ENCODE measurements at regions not wholly inside any gene's neighbourhood (a gene's known extent, or its start where the extent isn't known, plus 50 kb on each side); places are given as distances from the start of the nearest gene placed in this dataset.

DNA sequence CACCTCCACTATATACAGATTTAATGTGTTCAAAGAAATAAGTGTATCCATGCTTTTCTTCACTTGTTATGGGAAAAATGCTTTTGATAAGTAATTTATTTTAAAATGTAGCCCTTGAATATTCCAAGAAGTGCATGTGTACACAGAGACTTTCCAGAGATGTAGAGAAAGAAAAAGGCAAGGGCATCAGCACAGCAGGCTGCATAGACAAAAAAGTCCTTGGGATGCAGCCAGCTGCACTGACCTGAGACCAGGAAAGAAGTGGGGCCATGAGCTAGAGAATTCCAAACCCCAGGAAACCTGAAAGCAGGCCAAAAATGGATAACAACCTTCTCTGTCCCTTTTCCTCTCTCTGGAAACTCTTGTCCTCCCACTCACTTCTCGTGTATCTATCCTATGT is 51.6 kb upstream of the PRDM8 start:
- Mint-ChIP-seq H3K9me3 (ENCODE audit: insufficient read depth) (no peaks in the 10 kb centered on the region), H3K27me3 (ENCODE audit: low read depth) (no peaks in the 10 kb centered on the region), H3K4me1 (ENCODE audit: low read depth) (peaks cover 20% of the 10 kb centered on the region), H3K27ac (no peak overlapping the region), H3K36me3 (ENCODE audit: low read depth) (peaks cover 5% of the 10 kb centered on the region), H3K4me3 (no peak overlapping the region)
- ChIA-PET CTCF (interaction anchor here (0.5 to 2.5 kb wide), 3 partner anchors 20 to 114 kb away, joined by 3 to 9 read pairs (median 4); no protein-coding TSS in a partner anchor), POLR2A (interaction anchor here (1.0 kb wide), 1 partner anchor 34 kb away, joined by 3 read pairs; no protein-coding TSS in a partner anchor)
- ATAC-seq (no peak), DNase-seq (no peak)

DNA sequence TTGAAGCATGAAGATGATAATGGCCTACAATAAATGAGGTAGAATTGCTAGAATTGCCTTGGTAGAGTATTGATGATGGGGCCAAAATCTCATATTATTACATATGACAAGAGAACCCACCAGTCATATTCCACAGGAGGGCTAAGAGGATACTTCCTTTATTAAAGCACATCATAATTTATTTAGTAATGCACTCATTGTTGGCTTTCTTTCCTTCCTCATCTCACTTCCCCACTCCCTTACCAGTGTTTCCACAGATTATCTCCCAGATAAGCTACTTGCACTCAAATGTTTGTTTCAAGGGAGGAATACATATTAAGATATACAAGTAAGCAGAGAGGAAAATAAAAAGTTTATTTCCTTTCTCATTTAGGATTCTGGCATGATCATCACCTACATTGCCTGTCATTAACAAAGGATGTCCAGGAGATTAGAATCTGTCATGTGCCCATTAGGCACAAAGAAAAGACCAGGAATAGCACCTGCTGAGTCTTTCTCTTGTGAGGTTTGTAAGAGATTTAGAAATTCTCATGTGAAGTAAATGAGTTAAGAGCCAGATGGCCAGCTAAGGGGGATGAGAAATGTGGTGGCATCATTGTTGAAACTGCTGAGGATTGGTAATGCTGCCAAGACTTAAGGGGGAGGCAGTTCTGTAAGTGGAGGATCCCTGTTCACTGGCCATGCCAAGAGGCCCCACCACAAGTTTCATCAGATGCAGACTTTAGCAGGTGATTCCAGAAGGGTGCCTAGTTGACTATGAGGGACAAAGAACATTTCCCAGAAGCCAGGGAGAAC is 52.4 kb upstream of the PRDM8 start:
- CTCF ChIA-PET, result interaction anchor here (1.0 kb wide), 1 partner anchor 42 kb away, joined by 3 read pairs; no protein-coding TSS in a partner anchor
- Mint-ChIP-seq H3K27me3 (ENCODE audit: low read depth) (no peaks in the 10 kb centered on the region), H3K4me1 (ENCODE audit: low read depth) (peaks cover 27% of the 10 kb centered on the region)

GRCh38 chr4:80143307-80143679 is 54.0 kb upstream of the PRDM8 start:
- no peak for DNase-seq
- Mint-ChIP-seq H3K36me3 (ENCODE audit: low read depth) (peaks cover 7% of the 10 kb centered on the region), H3K27ac (no peak overlapping the region), H3K4me1 (ENCODE audit: low read depth) (peaks cover 42% of the 10 kb centered on the region), H3K4me3 (no peak overlapping the region), H3K27me3 (ENCODE audit: low read depth) (no peaks in the 10 kb centered on the region), H3K9me3 (ENCODE audit: insufficient read depth) (no peaks in the 10 kb centered on the region)
- ATAC-seq, result no peak
- ChIA-PET POLR2A (interaction anchor here (1.3 kb wide), 1 partner anchor 39 kb away, joined by 3 read pairs; no protein-coding TSS in a partner anchor), CTCF (interaction anchor here (1.4 to 7.4 kb wide), 4 partner anchors 14 to 39 kb away, joined by 3 to 64 read pairs (median 8); no protein-coding TSS in a partner anchor)

More for the DNA sequence above, 52.4 kb upstream of the PRDM8 start:
- ATAC-seq (no peak), DNase-seq (no peak)
- H3K36me3 Mint-ChIP-seq (ENCODE audit: low read depth), result peaks cover 7% of the 10 kb centered on the region
- no peaks in the 10 kb centered on the region for H3K9me3 Mint-ChIP-seq (ENCODE audit: insufficient read depth)
- no peak overlapping the region for H3K4me3 Mint-ChIP-seq
- POLR2A ChIA-PET, result no interaction called here
- no peak overlapping the region for H3K27ac Mint-ChIP-seq

- H3K9me3 Mint-ChIP-seq (ENCODE audit: insufficient read depth), result no peaks in the 10 kb centered on the region
- DNase-seq (no peak), ATAC-seq (no peak)
- ChIA-PET POLR2A (interaction anchor here (1.3 kb wide), 1 partner anchor 40 kb away, joined by 3 read pairs; no protein-coding TSS in a partner anchor), CTCF (interaction anchor here (1.4 to 7.4 kb wide), 5 partner anchors 11 to 40 kb away, joined by 3 to 64 read pairs (median 7); no protein-coding TSS in a partner anchor)
- H3K4me1 Mint-ChIP-seq (ENCODE audit: low read depth), result peaks cover 48% of the 10 kb centered on the region
- H3K36me3 Mint-ChIP-seq (ENCODE audit: low read depth), result peaks cover 9% of the 10 kb centered on the region
- H3K27ac Mint-ChIP-seq, result no peak overlapping the region
- H3K4me3 Mint-ChIP-seq, result no peak overlapping the region
- H3K27me3 Mint-ChIP-seq (ENCODE audit: low read depth), result no peaks in the 10 kb centered on the region
These were observed 54.7 kb upstream of the PRDM8 start for GRCh38 chr4:80142394-80143306.

GRCh38 chr4:80141543-80141942 is 55.8 kb upstream of the PRDM8 start:
- Mint-ChIP-seq H3K4me3 (no peak overlapping the region), H3K9me3 (ENCODE audit: insufficient read depth) (no peaks in the 10 kb centered on the region), H3K27ac (no peak overlapping the region), H3K36me3 (ENCODE audit: low read depth) (peaks cover 11% of the 10 kb centered on the region), H3K4me1 (ENCODE audit: low read depth) (peaks cover 52% of the 10 kb centered on the region), H3K27me3 (ENCODE audit: low read depth) (no peaks in the 10 kb centered on the region)
- ChIA-PET CTCF (interaction anchor here (1.4 to 7.4 kb wide), 4 partner anchors 12 to 41 kb away, joined by 3 to 64 read pairs (median 8); no protein-coding TSS in a partner anchor), POLR2A (no interaction called here)
- DNase-seq (no peak), ATAC-seq (no peak)

DNA sequence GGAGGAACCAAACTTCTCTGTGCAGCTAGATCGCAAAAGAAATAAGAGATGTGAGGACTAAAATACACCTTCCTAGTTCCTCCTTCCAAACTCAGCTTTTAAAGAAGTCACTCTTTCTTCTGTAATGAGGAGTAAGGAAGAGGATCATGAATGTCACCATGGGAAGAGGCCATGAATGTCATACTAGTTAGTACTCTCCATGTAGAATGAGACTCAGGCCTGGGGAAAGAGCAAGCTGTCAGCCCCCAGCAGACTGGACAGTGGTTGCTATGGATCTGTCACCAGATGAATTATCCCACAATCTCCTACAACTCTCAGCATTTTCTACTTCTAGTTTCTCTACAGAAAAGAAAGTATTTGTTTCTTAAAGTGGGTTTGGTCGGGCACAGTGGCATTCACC is 57.1 kb upstream of the PRDM8 start:
- Mint-ChIP-seq H3K4me3 (no peak overlapping the region), H3K9me3 (ENCODE audit: insufficient read depth) (no peaks in the 10 kb centered on the region), H3K27me3 (ENCODE audit: low read depth) (no peaks in the 10 kb centered on the region), H3K4me1 (ENCODE audit: low read depth) (peaks cover 52% of the 10 kb centered on the region), H3K36me3 (ENCODE audit: low read depth) (peaks cover 12% of the 10 kb centered on the region), H3K27ac (no peak overlapping the region)
- ATAC-seq (no peak), DNase-seq (no peak)
- ChIA-PET CTCF (interaction anchor here (1.0 to 7.4 kb wide), 10 partner anchors 8 to 73 kb away, joined by 3 to 89 read pairs (median 6); no protein-coding TSS in a partner anchor), POLR2A (interaction anchor here (0.6 to 2.9 kb wide), 5 partner anchors 14 to 965 kb away, joined by 4 to 15 read pairs (median 11); no protein-coding TSS in a partner anchor)

DNA sequence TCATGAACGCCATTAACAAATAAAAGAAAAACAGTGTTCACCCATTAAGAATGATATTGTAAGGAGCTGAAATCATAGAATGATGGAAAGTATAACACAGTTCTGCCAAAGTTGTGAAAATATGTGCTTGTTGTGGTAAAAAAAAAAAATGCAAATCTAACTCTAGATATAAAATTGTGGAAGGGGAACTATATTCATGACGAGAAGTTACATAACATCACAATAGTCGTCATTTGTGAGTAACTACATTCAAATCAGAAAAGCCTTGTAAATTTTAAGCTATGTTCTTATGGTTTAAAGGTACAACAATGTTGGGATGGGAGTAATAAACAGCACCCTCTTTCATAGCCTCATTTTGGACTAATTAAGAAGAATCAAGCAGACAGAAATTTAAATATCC is 57.6 kb upstream of the PRDM8 start:
- DNase-seq (no peak), ATAC-seq (no peak)
- no peaks in the 10 kb centered on the region for H3K27me3 Mint-ChIP-seq (ENCODE audit: low read depth)
- H3K4me3 Mint-ChIP-seq, result no peak overlapping the region
- ChIA-PET CTCF (interaction anchor here (1.0 to 7.4 kb wide), 12 partner anchors 8 to 73 kb away, joined by 3 to 89 read pairs (median 5); partner anchors contain the start of gene ANTXR2), POLR2A (interaction anchor here (0.6 to 2.9 kb wide), 5 partner anchors 13 to 964 kb away, joined by 4 to 15 read pairs (median 11); no protein-coding TSS in a partner anchor)
- peaks cover 52% of the 10 kb centered on the region for H3K4me1 Mint-ChIP-seq (ENCODE audit: low read depth)
- peak overlapping the region; percentile 81 for H3K27ac Mint-ChIP-seq
- H3K9me3 Mint-ChIP-seq (ENCODE audit: insufficient read depth), result no peaks in the 10 kb centered on the region
- H3K36me3 Mint-ChIP-seq (ENCODE audit: low read depth), result peaks cover 12% of the 10 kb centered on the region

- CTCF ChIA-PET, result interaction anchor here (0.7 to 7.4 kb wide), 11 partner anchors 9 to 221 kb away, joined by 3 to 89 read pairs (median 5); partner anchors contain the start of gene ANTXR2
- Mint-ChIP-seq H3K36me3 (ENCODE audit: low read depth) (peaks cover 11% of the 10 kb centered on the region), H3K9me3 (ENCODE audit: insufficient read depth) (no peaks in the 10 kb centered on the region), H3K4me1 (ENCODE audit: low read depth) (peaks cover 52% of the 10 kb centered on the region), H3K27ac (peak overlapping the region; percentile 81), H3K27me3 (ENCODE audit: low read depth) (no peaks in the 10 kb centered on the region), H3K4me3 (peak overlapping the region; percentile 6)
- POLR2A ChIA-PET, result interaction anchor here (1.3 to 2.9 kb wide), 5 partner anchors 10 to 67 kb away, joined by 3 to 15 read pairs (median 11); no protein-coding TSS in a partner anchor
- DNase-seq, result peak; percentile 78
- peak; percentile 95 for ATAC-seq
These were observed 58.5 kb upstream of the PRDM8 start for GRCh38 chr4:80138551-80139538.

- no peaks in the 10 kb centered on the region for H3K27me3 Mint-ChIP-seq (ENCODE audit: low read depth)
- peaks cover 46% of the 10 kb centered on the region for H3K4me1 Mint-ChIP-seq (ENCODE audit: low read depth)
- no peaks in the 10 kb centered on the region for H3K9me3 Mint-ChIP-seq (ENCODE audit: insufficient read depth)
- peaks cover 9% of the 10 kb centered on the region for H3K36me3 Mint-ChIP-seq (ENCODE audit: low read depth)
- ChIA-PET POLR2A (interaction anchor here (2.8 kb wide), 1 partner anchor 11 kb away, joined by 11 read pairs; no protein-coding TSS in a partner anchor), CTCF (interaction anchor here (3.3 to 7.4 kb wide), 3 partner anchors 10 to 45 kb away, joined by 28 to 89 read pairs (median 64); no protein-coding TSS in a partner anchor)
- no peak overlapping the region for H3K27ac Mint-ChIP-seq
- no peak overlapping the region for H3K4me3 Mint-ChIP-seq
- ATAC-seq (no peak), DNase-seq (no peak)
These were observed 59.7 kb upstream of the PRDM8 start for GRCh38 chr4:80137631-80138030.

DNA sequence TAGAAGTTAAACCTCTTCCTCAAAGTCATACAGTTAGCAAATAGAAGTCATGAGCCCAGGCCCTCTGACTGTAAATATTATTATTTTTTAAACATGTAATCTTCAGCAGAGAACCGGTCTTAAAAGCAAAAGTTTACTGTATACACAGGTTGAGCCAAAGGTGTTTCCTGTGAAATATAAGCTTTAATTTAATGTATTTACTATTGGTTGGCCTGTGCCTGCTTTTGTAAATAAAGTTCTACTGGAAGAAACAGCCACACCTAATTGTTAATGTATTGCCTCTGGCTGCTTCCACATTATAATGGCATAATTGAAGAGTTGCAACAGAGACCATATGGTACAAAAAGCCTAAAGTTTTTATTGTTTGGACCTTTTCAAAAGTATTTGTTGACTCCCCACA is 61.0 kb upstream of the PRDM8 start:
- ChIA-PET POLR2A (interaction anchor here (1.1 kb wide), 1 partner anchor 10 kb away, joined by 3 read pairs; no protein-coding TSS in a partner anchor), CTCF (interaction anchor here (6.3 to 7.4 kb wide), 2 partner anchors 9 to 46 kb away, joined by 64 to 89 read pairs; no protein-coding TSS in a partner anchor)
- Mint-ChIP-seq H3K27me3 (ENCODE audit: low read depth) (no peaks in the 10 kb centered on the region), H3K9me3 (ENCODE audit: insufficient read depth) (no peaks in the 10 kb centered on the region), H3K27ac (no peak overlapping the region), H3K4me1 (ENCODE audit: low read depth) (peaks cover 34% of the 10 kb centered on the region), H3K36me3 (ENCODE audit: low read depth) (peaks cover 7% of the 10 kb centered on the region), H3K4me3 (no peak overlapping the region)
- ATAC-seq (no peak), DNase-seq (no peak)
